ENCODE measurements at regions not wholly inside any gene's neighbourhood (a gene's known extent, or its start where the extent isn't known, plus 50 kb on each side); places are given as distances from the start of the nearest gene placed in this dataset.
"Not testable (repeated sequence)": the region's sequence is repeated elsewhere in the genome, so short reads cannot be mapped to it uniquely, and the experiment has no call there.

DNA sequence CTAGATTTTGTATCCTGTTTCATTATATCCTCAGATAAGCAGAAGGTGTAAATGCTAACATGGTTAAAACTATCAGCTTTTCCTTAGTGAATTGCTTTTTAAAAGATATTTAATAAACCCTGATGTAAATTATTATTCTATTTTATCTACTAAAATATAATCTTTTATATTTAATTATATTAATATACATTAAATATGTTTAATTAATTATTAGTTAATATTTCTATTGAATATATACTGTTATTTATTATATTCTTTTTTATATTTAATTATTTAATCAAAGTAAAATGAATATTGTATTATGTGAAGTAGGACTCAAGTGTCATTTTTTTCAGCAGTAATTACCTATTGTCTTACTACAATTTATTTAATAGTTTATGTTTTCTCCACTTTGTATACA lies 179.7 kb upstream of the ADGRL4 start:
- DNase-seq = no peak

DNA sequence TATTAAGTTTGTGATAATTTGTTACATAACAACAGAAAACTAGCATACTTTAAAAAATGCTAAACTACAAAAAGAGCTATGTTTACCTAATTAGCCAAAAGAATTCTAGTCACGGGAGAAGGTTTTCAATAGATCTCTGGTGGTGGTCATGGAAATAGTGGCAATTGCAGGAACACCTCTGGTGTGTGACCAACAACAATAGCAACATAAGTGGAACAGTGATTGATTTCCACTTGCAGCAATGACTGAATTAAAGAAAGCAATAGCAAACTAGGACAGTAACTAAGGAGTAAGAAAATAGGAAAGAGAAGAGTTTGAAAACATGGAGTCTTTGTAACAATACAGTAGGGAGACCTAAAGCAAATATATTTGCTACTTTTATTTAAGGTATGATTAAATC lies 171.3 kb upstream of the ADGRL4 start:
- DNase-seq = no peak

DNA sequence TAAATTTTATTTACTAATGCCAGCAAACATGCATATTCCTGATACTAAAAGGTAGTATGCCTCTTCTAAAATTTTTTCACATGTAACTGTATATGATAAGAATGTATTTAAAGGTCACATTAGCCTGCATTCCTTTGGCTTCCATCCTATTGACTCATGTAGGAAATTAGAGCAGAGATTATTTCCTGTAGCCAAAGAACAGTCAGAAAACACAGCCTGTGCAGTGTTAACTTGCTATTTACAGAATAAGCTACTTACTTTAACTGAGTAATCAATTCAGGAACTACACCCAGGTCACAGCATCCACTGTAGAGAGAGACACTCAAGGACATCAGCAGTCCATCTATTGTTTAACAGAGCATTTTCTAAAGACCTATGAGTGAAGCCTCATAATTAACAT lies 154.5 kb upstream of the ADGRL4 start:
- DNase-seq = no peak

DNA sequence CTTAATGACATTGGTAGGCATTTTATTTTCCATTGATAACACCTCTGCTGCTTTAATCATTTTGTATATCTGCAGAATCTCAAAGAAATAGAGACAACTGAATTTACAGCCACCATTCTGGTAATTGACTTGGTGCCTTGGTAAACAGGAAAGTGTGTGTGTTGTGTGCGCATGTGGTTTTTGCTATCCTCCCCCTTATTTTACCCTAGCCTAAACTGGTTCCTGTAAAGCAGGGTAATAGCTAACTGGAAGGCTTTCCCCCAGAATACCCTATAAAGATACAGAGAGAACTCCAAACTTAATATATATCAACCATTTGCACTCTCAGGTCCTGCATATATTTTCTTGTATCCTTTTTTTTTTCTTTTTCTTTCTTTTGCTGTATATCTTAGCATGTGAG lies 149.5 kb upstream of the ADGRL4 start:
- DNase-seq = no peak

DNA sequence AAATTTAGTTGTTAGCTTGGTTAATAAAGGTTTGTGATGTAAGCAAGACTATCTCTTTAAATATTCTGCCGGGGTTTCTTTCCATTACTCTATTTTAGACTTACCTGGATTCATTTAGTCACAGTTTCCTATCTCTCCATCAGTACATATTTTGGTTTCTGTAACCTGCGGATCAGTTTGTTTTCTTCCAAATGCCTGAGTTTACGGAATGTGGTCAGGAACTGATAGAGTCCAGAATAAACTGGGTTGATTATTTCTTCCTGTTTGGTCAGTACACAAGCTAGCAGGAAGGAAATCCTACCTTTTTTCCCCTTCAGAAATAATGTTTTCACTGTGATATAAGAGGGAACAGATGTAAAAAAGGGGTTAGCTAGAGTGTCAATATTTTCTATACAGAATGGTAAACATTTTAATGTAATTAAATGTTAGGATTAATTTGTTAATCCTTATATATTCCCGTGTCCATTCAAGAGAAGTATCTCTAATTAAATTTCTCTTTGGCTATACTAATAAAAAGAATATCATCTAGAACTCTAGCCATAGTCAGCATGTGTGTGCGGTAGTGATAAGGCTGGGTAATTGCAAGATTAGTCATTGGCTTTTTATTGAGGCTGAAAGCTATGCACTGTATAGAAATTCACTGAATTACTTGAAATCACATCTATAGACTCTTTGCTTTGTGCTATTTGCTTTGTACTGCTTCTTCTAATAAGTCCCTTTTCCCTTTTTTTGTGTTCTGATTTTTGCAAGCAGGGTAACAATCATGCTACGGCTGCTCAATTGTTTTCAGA lies 144.7 kb upstream of the ADGRL4 start:
- no peak for DNase-seq

DNA sequence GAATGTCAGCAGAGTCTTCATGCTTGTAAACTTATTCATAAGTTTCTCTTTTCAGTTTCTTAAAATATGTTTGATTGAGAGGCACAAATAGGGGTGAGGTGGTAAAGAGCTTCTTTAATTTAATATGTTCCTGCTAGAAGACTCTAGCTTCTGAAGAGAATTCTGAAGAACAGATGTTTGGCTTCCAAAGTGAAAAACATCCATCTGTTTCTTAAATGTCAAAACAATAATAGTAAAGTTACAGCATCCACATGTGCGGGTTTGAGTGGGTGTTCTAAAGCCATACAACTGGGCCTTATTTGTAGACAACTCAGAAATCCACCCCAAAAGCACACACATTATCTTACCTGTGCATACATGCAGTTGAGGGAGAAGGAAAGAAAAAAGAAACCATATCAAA lies 144.0 kb upstream of the ADGRL4 start:
- DNase-seq = no peak

DNA sequence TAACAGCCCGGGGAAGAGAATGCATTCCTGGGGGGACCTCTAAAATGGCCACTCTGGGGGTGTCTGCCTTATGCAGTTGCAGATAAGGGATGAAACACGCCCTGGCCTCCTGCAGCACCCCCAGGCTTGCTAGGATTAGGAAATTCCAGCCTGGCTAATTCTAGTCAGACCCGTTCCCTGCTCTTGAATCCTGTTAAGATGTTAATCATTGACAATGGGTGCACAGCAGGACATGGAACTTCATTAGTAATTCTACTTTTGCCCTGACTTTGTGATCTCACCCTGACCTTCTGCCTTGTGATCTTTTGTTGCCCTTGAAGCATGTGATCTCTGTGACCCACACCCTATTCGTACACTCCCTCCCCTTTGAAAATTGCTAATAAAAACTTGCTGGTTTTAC lies 131.7 kb upstream of the ADGRL4 start:
- not testable (repeated sequence) for DNase-seq

DNA sequence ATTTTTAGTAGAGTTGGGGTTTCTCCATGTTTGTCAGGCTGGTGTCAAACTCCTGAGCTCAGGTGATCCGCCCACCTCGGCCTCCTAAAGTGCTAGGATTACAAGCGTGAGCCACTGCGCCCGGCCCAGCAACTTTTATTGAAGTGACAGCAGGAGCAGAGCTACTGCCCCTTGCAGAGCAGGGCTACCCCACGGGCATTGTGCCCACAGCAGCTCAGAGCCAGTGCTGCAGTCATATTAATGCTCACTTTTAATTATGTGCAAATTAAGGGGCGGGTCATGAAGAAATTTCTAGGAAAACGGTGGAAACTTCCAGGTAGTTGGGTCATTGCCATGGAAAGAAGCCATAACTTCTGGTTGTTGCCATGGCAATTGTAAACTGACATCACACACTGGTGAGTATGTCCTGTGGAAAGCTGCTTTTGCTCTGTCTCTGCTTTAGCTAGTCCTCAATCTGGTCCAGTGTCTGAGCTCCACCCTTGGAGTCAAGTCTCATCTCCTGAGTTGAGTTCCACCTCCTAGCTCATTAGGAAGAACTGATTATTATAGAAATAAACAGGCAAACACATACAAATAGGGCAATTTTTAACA lies 127.3 kb upstream of the ADGRL4 start:
- no peak for DNase-seq

DNA sequence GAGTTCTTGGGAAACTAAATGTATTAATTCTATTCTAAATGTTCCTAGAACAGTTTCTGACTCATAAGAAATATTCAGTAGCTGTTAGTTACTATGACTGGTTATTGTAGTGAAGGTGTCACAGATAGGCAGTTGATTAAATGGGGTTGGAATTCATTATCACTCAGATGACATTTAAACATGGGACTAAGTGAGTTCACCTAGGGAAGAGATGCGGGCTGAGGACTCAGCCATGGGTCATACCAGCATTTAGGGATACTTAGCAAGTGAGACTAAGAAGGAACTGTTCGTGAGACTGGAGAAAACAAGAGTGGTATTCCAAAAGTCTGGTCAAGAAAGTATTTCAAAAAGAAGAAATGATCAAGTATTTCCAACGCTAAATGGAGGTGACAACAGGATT lies 125.1 kb upstream of the ADGRL4 start:
- DNase-seq = no peak

DNA sequence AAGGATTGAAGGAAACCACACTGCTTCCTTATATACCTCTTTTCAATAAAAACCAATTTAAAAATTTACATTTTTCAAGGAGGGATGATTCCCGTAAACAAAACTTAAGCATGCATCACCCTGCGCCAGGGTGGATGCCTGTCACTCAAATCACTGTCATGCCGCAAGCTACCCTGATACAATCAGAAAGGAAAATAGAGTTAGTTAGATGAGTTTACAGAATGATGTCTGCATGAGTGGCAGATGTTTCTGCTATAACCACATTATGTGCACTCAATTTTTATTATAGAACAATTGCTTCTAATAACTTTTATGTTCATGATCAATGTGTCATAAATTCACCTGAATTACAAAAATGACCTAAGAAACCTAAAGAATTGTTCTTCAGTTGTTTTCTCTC lies 123.4 kb upstream of the ADGRL4 start:
- DNase-seq = no peak

DNA sequence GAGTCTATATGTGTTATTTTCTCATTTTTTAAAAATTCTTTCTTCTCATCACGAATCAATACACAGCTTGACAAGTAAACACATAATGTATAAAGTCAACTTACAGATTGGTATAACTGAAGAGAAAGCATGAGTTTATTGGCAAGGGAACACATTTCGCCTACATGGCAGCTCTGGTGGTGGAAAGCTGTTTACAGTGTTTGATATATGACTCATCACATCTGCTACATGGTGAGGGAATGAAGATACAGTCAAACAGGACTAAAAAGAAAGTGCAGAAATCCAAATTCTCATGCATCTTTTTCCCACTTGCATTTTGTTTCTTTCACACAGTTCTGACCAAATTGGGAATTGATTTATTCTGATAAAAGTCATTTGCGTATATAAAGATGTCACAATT lies 122.2 kb upstream of the ADGRL4 start:
- no peak for DNase-seq

DNA sequence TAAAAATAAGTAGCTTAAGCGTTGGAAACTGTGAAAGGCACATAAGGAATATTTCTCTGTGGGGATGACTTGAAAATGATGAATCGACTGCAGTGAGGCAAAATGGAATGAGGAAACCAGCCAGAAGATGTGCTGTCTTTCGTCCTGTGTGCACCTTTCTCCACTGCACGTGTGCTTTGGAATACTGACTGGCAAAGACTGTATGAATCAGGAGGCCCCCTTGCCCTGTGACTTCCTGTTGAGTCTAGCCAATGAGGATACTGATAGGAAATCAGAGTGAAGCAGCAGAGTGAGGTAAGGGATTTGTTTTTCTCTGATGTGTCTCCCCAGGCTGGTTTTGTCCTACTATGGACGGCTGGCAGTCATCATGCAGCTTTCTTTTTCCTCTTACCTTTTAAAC lies 118.2 kb upstream of the ADGRL4 start:
- no peak for DNase-seq

DNA sequence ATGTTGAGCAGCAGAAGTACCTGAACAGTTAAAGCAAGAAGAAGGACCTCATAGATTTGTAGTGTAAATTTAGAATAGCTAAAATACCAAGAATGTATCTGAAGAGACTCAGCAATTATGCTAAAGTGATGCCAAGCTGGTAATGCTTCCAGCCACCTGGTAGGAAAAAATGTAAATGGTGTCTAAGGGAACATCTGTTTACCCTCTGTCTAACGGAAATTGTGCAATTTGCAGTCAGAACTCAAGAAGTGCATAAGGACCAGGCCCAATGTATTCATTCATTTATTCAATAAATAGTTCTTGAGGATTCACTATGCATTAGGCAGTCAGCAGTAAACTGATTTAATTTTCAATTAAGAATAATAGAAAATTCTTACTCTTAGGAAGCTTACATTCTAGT lies 116.0 kb upstream of the ADGRL4 start:
- no peak for DNase-seq

DNA sequence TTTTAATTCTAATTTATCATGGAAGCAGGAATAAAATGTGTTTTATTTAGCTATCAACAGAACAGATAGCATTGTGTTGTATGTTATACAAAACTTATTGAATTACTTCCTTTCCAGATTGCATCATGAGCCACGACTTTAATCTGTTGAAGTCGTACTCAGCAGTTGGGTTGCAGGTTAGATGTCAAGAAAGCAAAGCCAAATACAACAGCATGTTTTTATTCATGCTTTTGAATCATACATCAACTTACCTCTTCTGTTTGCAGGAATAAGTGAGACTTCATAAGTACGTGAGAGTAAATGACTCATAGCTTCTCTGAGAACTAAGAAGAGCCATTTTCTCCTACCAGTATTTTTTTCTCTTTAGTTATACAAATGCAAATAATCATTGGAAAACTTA lies 110.8 kb upstream of the ADGRL4 start:
- DNase-seq = no peak

DNA sequence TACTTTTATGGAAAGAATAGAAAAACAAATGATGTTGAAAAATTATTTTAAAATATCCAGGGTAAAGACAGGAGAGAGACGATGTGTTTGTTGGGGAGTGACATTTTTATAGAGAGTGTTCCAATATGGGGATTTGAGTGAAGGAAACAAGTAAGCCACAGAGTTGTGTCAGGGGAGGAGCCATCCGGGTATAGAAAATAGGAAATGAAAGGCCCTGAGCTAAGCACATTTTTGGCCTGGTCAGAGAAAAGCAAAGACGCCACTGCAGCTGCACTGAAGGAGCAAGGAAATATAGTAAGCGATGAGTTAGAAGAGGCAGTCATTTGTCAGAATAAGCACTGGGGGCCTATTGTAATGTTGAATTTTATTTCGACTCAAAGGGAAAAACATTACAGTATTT lies 107.3 kb upstream of the ADGRL4 start:
- peak; percentile 6 for DNase-seq

DNA sequence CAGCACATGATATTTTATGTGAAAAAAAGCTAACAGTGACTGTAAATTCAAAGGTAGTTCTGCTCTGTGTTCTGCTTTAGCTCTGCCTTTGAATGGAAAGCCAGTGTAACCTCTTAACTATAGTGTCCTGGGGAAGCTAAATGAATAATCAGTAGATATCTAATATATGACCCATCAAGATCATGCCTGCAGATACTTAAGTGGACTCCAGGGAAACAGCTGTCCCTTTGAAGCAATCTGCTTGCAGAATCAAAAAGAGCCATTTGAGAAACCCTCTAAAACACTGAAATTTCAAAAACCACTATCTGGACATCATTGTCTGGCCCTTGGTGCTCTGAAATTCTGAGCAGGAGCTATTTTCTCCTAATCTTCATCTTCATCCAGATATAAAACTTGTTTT lies 104.2 kb upstream of the ADGRL4 start:
- no peak for DNase-seq

DNA sequence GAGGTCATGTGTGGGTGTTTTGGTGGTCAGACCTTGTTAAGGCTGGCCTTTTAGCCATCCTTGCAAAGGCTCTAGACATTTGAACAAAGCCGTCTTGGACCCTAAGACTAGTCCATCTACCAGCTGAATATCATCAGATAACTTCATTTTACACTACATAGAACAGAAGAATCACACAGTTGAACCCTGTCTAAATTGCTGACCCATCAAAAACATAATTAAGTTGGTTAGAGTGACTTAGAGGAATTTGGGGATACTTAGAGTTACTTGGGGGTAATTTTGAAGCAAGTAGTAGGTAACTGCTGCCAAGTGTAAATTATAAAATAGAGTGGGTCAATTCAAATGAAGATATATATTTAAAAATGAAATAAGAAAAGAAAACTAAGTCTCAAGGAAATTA lies 102.9 kb upstream of the ADGRL4 start:
- DNase-seq = no peak

DNA sequence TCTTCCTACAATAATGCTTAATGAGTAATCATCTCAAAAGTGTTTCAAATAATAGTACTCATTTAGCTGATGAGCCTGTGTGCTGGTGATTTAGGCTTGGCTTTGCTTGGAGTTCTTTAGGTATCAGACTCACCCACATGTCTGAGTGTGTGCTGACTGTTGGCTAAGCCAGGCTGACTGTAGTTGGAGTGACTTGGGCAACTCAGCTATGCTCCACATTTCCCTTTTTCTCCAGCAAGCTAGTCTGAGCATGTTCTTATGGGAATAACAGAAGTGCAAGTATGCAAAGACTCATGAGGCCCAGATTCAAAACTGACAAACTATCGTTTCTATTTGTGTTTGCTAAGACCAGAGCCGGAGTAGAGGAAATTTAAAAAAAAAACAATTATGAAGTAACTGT lies 99.0 kb upstream of the ADGRL4 start:
- no peak for DNase-seq

DNA sequence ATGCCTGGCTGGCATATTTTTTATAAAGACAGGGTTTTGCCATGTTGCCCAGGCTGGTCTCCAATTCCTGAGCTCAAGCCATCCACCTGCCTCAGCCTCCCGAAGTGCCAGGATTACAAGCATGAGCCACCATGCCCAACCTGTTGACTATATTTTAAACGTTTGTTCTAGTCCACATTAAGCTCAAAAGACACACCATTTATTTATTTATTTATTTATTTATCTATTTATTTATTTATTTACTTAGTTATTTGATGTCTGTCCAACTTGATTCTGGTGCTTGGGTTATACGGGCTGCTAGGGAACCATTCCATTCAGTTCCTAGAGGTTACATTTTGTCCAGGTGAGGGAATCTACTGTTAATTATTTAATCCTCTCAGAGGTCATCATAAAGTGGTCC lies 98.1 kb upstream of the ADGRL4 start:
- DNase-seq = no peak

DNA sequence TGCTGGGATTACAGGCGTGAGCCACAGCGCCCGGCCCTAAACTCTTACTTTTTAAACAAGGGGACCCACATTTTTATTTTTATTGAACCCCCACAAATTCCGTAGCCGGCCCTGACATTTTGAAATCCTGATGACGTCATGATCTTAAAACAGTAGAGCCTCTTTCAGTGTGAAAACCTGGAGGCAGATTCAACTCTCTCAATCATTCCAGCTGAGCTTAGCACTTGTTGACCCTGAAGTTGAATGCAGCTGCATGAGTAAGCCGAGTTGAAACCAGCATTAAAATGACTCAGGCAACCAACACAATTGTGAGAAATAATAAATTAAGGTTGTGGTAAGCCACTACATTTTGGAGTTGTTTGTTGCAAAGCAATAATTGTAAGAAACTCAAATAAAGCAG lies 93.9 kb upstream of the ADGRL4 start:
- no peak for DNase-seq

DNA sequence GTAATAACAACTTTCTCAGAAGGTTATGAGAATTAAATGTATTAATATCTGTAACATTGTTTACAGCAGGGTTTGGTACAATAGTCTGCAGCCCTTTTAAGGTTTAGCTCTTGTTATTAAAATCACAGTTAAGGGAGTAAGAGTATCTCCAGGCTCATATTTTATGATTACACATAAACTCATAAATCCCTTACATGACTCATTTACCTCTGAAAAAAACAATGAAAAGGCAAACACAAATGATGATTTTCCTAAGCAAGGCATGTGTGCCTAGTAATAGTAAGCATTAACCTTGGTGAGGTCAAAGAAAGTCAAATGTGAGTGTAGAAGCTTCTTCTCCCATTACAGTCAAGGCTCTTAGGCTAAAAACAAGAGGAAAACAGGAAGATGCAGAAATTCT lies 84.5 kb upstream of the ADGRL4 start:
- no peak for DNase-seq

DNA sequence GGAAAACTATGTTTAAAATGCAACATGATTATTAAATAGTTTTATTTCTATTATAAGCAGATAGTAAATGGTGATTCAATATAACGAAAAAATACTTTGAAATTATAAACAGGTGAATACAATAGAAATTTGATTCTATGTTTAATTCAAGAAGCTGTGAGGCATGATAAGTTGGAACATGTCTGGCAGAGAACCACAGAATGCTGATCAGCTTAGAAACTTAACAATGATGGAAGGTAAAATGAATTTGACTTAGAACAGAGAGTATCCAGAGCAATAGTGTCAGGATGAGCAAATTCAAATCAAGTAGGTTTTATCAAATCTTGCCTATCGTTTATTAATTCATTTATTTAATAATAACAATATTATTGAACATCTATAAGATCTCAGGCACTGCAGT lies 83.4 kb upstream of the ADGRL4 start:
- no peak for DNase-seq

DNA sequence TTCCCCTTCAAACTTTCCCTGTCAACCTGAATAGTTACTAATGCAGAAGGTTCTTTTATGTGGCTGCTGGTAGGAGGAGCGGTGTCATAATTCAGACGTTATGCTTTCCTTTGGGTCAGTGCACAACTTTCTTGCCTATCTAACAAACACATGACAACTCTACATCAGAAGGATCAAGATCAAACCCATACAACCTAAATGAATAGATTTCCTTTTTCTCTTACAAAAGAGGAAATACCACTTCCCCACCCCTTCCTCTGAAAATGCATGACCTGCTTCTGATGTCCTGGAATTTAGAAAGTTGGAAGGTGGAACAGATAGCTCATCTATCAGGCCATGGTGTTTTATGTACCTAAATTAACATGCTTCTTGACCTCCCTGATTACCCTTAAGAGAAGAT lies 75.7 kb upstream of the ADGRL4 start:
- no peak for DNase-seq

DNA sequence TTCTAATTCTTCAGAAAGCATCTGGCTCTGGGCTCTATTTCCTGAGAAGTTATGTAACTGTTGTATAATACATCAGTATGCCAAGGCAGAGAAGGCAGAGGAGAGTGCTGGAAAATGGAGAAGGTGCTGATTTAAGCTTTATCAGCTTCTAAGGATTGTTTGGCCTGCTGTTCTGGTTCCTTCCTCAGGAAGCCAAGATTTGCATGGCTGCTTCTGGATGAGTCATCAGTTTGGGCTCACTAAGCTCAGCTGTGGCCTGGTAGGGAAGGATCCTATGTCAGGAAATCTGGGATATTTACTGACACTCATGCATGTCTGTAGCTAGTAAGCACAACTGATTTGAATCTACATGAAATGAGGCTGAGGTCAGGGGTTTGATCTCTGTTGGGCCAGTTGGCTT lies 73.2 kb upstream of the ADGRL4 start:
- DNase-seq = no peak

DNA sequence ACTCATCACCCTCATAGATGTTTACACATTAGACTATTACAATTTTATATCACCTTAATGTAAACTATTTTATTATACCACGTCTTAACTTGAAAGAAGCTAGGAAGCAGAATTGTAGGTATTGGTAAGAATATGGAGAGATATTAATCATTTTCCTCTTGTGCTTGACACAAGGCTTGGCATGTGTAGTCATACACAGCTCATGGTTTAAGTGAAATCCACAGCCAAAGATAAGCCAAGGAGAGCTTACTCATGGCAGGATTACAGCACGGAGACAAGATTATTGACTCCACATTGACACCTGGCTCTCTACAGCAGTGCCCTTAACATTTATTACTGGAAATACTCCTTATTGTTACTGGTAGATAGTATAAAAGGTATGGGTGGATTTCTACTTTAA lies 68.4 kb upstream of the ADGRL4 start:
- DNase-seq = no peak

All from right kidney (tissue), 1 donor.